ENCODE measurements at regions not wholly inside any gene's neighbourhood (a gene's known extent, or its start where the extent isn't known, plus 50 kb on each side); places are given as distances from the start of the nearest gene placed in this dataset.
"Not testable (repeated sequence)": the region's sequence is repeated elsewhere in the genome, so short reads cannot be mapped to it uniquely, and the experiment has no call there.

DNA sequence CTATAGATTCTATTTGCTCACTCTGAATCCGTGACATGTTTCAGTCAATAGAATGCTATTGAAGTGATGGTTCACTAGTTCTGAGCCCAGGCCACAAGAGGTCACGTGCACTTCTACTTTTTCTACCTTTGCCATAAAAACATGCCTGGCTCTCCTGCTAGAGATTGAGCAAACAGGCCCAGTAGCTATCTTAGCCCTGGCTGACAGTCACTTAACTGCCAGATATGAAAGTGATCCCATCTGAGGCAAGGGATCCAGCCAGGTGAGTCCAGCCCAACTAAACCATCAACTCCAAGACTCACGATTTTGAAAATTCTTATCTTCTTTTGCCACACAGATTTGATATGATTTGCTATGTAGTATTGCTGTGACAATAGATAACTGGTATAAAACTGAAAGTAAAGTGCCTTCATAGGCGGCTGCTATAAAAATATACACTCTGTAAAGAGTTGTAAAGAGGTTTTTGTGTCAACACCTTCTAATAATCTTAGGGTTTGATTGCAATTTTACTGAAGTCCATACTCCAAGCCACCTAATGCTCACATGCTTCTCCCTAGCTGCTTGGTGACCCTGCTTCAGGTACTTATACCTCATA lies 937.7 kb upstream of the SOX9 start:
- Histone ChIP-seq H3K4me1 (ENCODE audit: control insufficient read depth, low read depth, low read length) (no peaks in the 10 kb centered on the region), H3K9ac (ENCODE audit: low read length) (no peak overlapping the region), H3K9me3 (ENCODE audit: control insufficient read depth, low read depth, low read length) (no peaks in the 10 kb centered on the region), H3K27ac (ENCODE audit: low read length) (no peak overlapping the region), H3K4me3 (ENCODE audit: low read length) (no peak overlapping the region), H3K27me3 (ENCODE audit: control insufficient read depth, insufficient read depth, low read length) (no peaks in the 10 kb centered on the region), H3K36me3 (ENCODE audit: control insufficient read depth, low read depth, low read length) (no peaks in the 10 kb centered on the region)

- Histone ChIP-seq H3K9me3 (ENCODE audit: control insufficient read depth, low read depth, low read length) (no peaks in the 10 kb centered on the region), H3K27me3 (ENCODE audit: control insufficient read depth, insufficient read depth, low read length) (no peaks in the 10 kb centered on the region), H3K27ac (ENCODE audit: low read length) (no peak overlapping the region), H3K9ac (ENCODE audit: low read length) (no peak overlapping the region), H3K36me3 (ENCODE audit: control insufficient read depth, low read depth, low read length) (no peaks in the 10 kb centered on the region), H3K4me3 (ENCODE audit: low read length) (no peak overlapping the region), H3K4me1 (ENCODE audit: control insufficient read depth, low read depth, low read length) (no peaks in the 10 kb centered on the region)
Measured at GRCh38 chr17:71184716-71185115, 936.1 kb upstream of the SOX9 start.

DNA sequence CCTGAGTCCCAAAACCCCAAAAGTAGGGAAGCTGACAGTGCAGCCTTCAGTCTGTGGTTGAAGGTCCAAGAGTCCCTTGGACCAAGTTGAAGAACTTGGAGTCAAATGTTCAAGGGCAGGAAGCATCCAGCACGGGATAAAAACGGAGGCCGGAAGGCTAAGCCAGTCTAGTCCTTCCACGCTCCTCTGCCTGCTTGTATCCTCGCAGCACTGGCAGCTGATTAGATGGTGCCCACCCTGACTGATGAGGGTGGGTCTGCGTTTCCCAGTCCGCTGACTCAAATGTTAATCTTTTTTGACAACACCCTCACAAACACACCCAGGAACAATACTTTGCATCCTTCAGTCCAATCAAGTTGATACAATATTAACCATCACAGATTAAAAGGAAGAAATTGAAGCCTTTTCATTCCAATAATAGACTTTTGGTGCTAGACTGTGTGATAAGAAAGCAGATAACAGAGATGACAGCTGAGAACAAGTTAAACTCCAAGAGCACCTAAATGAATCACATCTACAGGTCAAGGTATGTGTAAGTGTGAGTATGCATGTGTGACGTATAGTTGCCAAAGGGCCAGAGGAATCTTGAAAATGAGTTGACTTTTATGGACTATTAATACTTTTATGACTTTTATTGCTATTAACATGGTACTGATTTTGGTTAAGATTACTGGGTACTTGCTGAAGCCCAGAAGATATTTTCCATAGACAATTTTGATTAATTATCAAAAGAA lies 933.5 kb upstream of the SOX9 start:
- Histone ChIP-seq H3K27ac (ENCODE audit: low read length) (no peak overlapping the region), H3K27me3 (ENCODE audit: control insufficient read depth, insufficient read depth, low read length) (no peaks in the 10 kb centered on the region), H3K4me3 (ENCODE audit: low read length) (no peak overlapping the region), H3K4me1 (ENCODE audit: control insufficient read depth, low read depth, low read length) (no peaks in the 10 kb centered on the region), H3K9me3 (ENCODE audit: control insufficient read depth, low read depth, low read length) (no peaks in the 10 kb centered on the region), H3K9ac (ENCODE audit: low read length) (no peak overlapping the region), H3K36me3 (ENCODE audit: control insufficient read depth, low read depth, low read length) (no peaks in the 10 kb centered on the region)

GRCh38 chr17:71188811-71189492 lies 931.9 kb upstream of the SOX9 start:
- Histone ChIP-seq H3K9ac (ENCODE audit: low read length) (no peak overlapping the region), H3K4me1 (ENCODE audit: control insufficient read depth, low read depth, low read length) (no peaks in the 10 kb centered on the region), H3K9me3 (ENCODE audit: control insufficient read depth, low read depth, low read length) (no peaks in the 10 kb centered on the region), H3K27ac (ENCODE audit: low read length) (no peak overlapping the region), H3K4me3 (ENCODE audit: low read length) (no peak overlapping the region), H3K36me3 (ENCODE audit: control insufficient read depth, low read depth, low read length) (no peaks in the 10 kb centered on the region), H3K27me3 (ENCODE audit: control insufficient read depth, insufficient read depth, low read length) (no peaks in the 10 kb centered on the region)

GRCh38 chr17:71189493-71189831 lies 931.4 kb upstream of the SOX9 start:
- H3K36me3 ChIP-seq (ENCODE audit: control insufficient read depth, low read depth, low read length), result no peaks in the 10 kb centered on the region
- H3K9me3 ChIP-seq (ENCODE audit: control insufficient read depth, low read depth, low read length), result no peaks in the 10 kb centered on the region
- H3K9ac ChIP-seq (ENCODE audit: low read length), result no peak overlapping the region
- H3K27ac ChIP-seq (ENCODE audit: low read length), result no peak overlapping the region
- H3K4me3 ChIP-seq (ENCODE audit: low read length), result no peak overlapping the region
- no peaks in the 10 kb centered on the region for H3K27me3 ChIP-seq (ENCODE audit: control insufficient read depth, insufficient read depth, low read length)
- H3K4me1 ChIP-seq (ENCODE audit: control insufficient read depth, low read depth, low read length), result no peaks in the 10 kb centered on the region

- Histone ChIP-seq H3K4me3 (ENCODE audit: low read length) (no peak overlapping the region), H3K4me1 (ENCODE audit: control insufficient read depth, low read depth, low read length) (no peaks in the 10 kb centered on the region), H3K9me3 (ENCODE audit: control insufficient read depth, low read depth, low read length) (no peaks in the 10 kb centered on the region), H3K27ac (ENCODE audit: low read length) (no peak overlapping the region), H3K27me3 (ENCODE audit: control insufficient read depth, insufficient read depth, low read length) (no peaks in the 10 kb centered on the region), H3K36me3 (ENCODE audit: control insufficient read depth, low read depth, low read length) (no peaks in the 10 kb centered on the region), H3K9ac (ENCODE audit: low read length) (no peak overlapping the region)
Measured at GRCh38 chr17:71192039-71192555, 928.7 kb upstream of the SOX9 start.

- Histone ChIP-seq H3K4me1 (ENCODE audit: control insufficient read depth, low read depth, low read length) (no peaks in the 10 kb centered on the region), H3K4me3 (ENCODE audit: low read length) (no peak overlapping the region), H3K27me3 (ENCODE audit: control insufficient read depth, insufficient read depth, low read length) (no peaks in the 10 kb centered on the region), H3K27ac (ENCODE audit: low read length) (no peak overlapping the region), H3K9ac (ENCODE audit: low read length) (no peak overlapping the region), H3K36me3 (ENCODE audit: control insufficient read depth, low read depth, low read length) (no peaks in the 10 kb centered on the region), H3K9me3 (ENCODE audit: control insufficient read depth, low read depth, low read length) (no peaks in the 10 kb centered on the region)
Measured at GRCh38 chr17:71192848-71193247, 928.0 kb upstream of the SOX9 start.

GRCh38 chr17:71200597-71200996 lies 920.2 kb upstream of the SOX9 start:
- no peak overlapping the region for H3K4me3 ChIP-seq (ENCODE audit: low read length)
- no peak overlapping the region for H3K27ac ChIP-seq (ENCODE audit: low read length)
- no peaks in the 10 kb centered on the region for H3K4me1 ChIP-seq (ENCODE audit: control insufficient read depth, low read depth, low read length)
- H3K9ac ChIP-seq (ENCODE audit: low read length), result no peak overlapping the region
- H3K9me3 ChIP-seq (ENCODE audit: control insufficient read depth, low read depth, low read length), result no peaks in the 10 kb centered on the region
- no peaks in the 10 kb centered on the region for H3K27me3 ChIP-seq (ENCODE audit: control insufficient read depth, insufficient read depth, low read length)
- no peaks in the 10 kb centered on the region for H3K36me3 ChIP-seq (ENCODE audit: control insufficient read depth, low read depth, low read length)

GRCh38 chr17:71201639-71202038 lies 919.2 kb upstream of the SOX9 start:
- no peaks in the 10 kb centered on the region for H3K36me3 ChIP-seq (ENCODE audit: control insufficient read depth, low read depth, low read length)
- no peaks in the 10 kb centered on the region for H3K4me1 ChIP-seq (ENCODE audit: control insufficient read depth, low read depth, low read length)
- H3K9ac ChIP-seq (ENCODE audit: low read length), result no peak overlapping the region
- H3K4me3 ChIP-seq (ENCODE audit: low read length), result no peak overlapping the region
- no peaks in the 10 kb centered on the region for H3K27me3 ChIP-seq (ENCODE audit: control insufficient read depth, insufficient read depth, low read length)
- H3K27ac ChIP-seq (ENCODE audit: low read length), result no peak overlapping the region
- H3K9me3 ChIP-seq (ENCODE audit: control insufficient read depth, low read depth, low read length), result no peaks in the 10 kb centered on the region

GRCh38 chr17:71202449-71202848 lies 918.4 kb upstream of the SOX9 start:
- H3K9ac ChIP-seq (ENCODE audit: low read length), result no peak overlapping the region
- H3K36me3 ChIP-seq (ENCODE audit: control insufficient read depth, low read depth, low read length), result no peaks in the 10 kb centered on the region
- H3K4me3 ChIP-seq (ENCODE audit: low read length), result no peak overlapping the region
- H3K27ac ChIP-seq (ENCODE audit: low read length), result no peak overlapping the region
- H3K27me3 ChIP-seq (ENCODE audit: control insufficient read depth, insufficient read depth, low read length), result no peaks in the 10 kb centered on the region
- H3K9me3 ChIP-seq (ENCODE audit: control insufficient read depth, low read depth, low read length), result no peaks in the 10 kb centered on the region
- H3K4me1 ChIP-seq (ENCODE audit: control insufficient read depth, low read depth, low read length), result no peaks in the 10 kb centered on the region

DNA sequence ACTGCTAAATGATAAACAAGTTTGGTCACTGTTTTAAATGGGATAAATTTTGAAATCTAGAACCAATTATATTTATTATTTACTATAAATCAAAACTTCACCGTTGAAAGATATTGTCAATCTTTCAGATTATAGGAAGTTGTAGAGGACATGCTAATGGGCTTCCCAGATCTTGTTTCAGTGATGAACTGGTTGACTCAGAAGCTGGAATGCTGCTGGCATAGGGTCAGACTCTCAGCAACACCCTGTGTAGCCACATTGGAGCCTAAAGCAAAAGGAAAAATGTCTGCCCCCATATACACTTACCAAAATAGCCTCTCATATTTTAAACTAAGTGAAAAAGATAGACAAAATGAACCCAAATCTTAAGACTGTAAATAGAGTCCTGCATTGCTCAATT lies 916.9 kb upstream of the SOX9 start:
- H3K27ac ChIP-seq (ENCODE audit: low read length), result no peak overlapping the region
- no peak overlapping the region for H3K4me3 ChIP-seq (ENCODE audit: low read length)
- H3K9ac ChIP-seq (ENCODE audit: low read length), result no peak overlapping the region
- no peaks in the 10 kb centered on the region for H3K9me3 ChIP-seq (ENCODE audit: control insufficient read depth, low read depth, low read length)
- no peaks in the 10 kb centered on the region for H3K27me3 ChIP-seq (ENCODE audit: control insufficient read depth, insufficient read depth, low read length)
- H3K4me1 ChIP-seq (ENCODE audit: control insufficient read depth, low read depth, low read length), result no peaks in the 10 kb centered on the region
- H3K36me3 ChIP-seq (ENCODE audit: control insufficient read depth, low read depth, low read length), result no peaks in the 10 kb centered on the region

DNA sequence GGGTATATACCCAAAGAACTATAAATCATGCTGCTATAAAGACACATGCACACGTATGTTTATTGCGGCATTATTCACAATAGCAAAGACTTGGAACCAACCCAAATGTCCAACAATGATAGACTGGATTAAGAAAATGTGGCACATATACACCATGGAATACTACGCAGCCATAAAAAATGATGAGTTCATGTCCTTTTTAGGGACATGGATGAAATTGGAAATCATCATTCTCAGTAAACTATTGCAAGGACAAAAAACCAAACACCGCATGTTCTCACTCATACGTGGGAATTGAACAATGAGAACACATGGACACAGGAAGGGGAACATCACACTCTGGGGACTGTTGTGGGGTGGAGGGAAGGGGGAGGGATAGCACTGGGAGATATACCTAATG lies 914.9 kb upstream of the SOX9 start:
- H3K27ac ChIP-seq (ENCODE audit: low read length); H3K27me3 ChIP-seq (ENCODE audit: control insufficient read depth, insufficient read depth, low read length); H3K36me3 ChIP-seq (ENCODE audit: control insufficient read depth, low read depth, low read length); H3K4me3 ChIP-seq (ENCODE audit: low read length); H3K4me1 ChIP-seq (ENCODE audit: control insufficient read depth, low read depth, low read length); H3K9ac ChIP-seq (ENCODE audit: low read length); H3K9me3 ChIP-seq (ENCODE audit: control insufficient read depth, low read depth, low read length): not testable (repeated sequence)

Data from iPS-18a (cell line).